ENCODE measurements at regions not wholly inside any gene's neighbourhood (a gene's known extent, or its start where the extent isn't known, plus 50 kb on each side); places are given as distances from the start of the nearest gene placed in this dataset.

GRCh38 chr9:82732928-82733327 is 330.0 kb downstream of the RASEF start:
- Histone ChIP-seq H3K4me3 (ENCODE audit: low read depth, low read length, poor library complexity, severe bottlenecking) (no peak overlapping the region), H3K27me3 (replicated peaks; ENCODE audit: insufficient read depth, low read depth, low read length, poor library complexity) (no peaks in the 10 kb centered on the region), H3K36me3 (ENCODE audit: insufficient read depth, low read length, poor library complexity, severe bottlenecking) (no peaks in the 10 kb centered on the region), H3K9me3 (ENCODE audit: low read depth, low read length, poor library complexity, severe bottlenecking) (no peaks in the 10 kb centered on the region), H3K4me1 (ENCODE audit: insufficient read depth, low read length, poor library complexity, severe bottlenecking) (no peaks in the 10 kb centered on the region), H3K27ac (ENCODE audit: low read depth, low read length, poor library complexity, severe bottlenecking) (no peak overlapping the region)
- intact Hi-C loops (cut with micrococcal nuclease; ENCODE audit: unreplicated experiment), result no loop called here
- DNase-seq (ENCODE audit: low spot score), result no peak
- CTCF ChIA-PET, result no interaction called here
- TF ChIP-seq CTCF (conservative IDR thresholded peaks at IDR 0.05; ENCODE audit: low read depth, low read length) (no peak), EZH2 (IDR thresholded peaks at IDR 0.05; ENCODE audit: borderline replicate concordance, low read depth, low read length, poor library complexity, severe bottlenecking) (no peak)
- POLR2A ChIA-PET (ENCODE audit: low non-redundant PET), result no interaction called here
- no TSS peak for BruUV-seq (replicated peaks)

- BruUV-seq (replicated peaks), result no TSS peak
- no peak for DNase-seq (ENCODE audit: low spot score)
- H3K27me3 ChIP-seq (replicated peaks; ENCODE audit: insufficient read depth, low read depth, low read length, poor library complexity), result no peaks in the 10 kb centered on the region
- POLR2A ChIA-PET (ENCODE audit: low non-redundant PET), result no interaction called here
- no peaks in the 10 kb centered on the region for H3K4me1 ChIP-seq (ENCODE audit: insufficient read depth, low read length, poor library complexity, severe bottlenecking)
- H3K9me3 ChIP-seq (ENCODE audit: low read depth, low read length, poor library complexity, severe bottlenecking), result no peaks in the 10 kb centered on the region
- intact Hi-C loops (cut with micrococcal nuclease; ENCODE audit: unreplicated experiment), result no loop called here
- no peaks in the 10 kb centered on the region for H3K36me3 ChIP-seq (ENCODE audit: insufficient read depth, low read length, poor library complexity, severe bottlenecking)
- CTCF ChIA-PET, result no interaction called here
- H3K27ac ChIP-seq (ENCODE audit: low read depth, low read length, poor library complexity, severe bottlenecking), result no peak overlapping the region
- H3K4me3 ChIP-seq (ENCODE audit: low read depth, low read length, poor library complexity, severe bottlenecking), result no peak overlapping the region
- TF ChIP-seq CTCF (conservative IDR thresholded peaks at IDR 0.05; ENCODE audit: low read depth, low read length), result no peak
Measured at GRCh38 chr9:82736126-82736525, 326.8 kb downstream of the RASEF start.

- intact Hi-C loops (cut with micrococcal nuclease; ENCODE audit: unreplicated experiment), result no loop called here
- POLR2A ChIA-PET (ENCODE audit: low non-redundant PET), result no interaction called here
- CTCF ChIA-PET, result no interaction called here
- H3K4me1 ChIP-seq (ENCODE audit: insufficient read depth, low read length, poor library complexity, severe bottlenecking), result no peaks in the 10 kb centered on the region
- no peak for TF ChIP-seq CTCF (conservative IDR thresholded peaks at IDR 0.05; ENCODE audit: low read depth, low read length)
- no peak for TF ChIP-seq EZH2 (IDR thresholded peaks at IDR 0.05; ENCODE audit: borderline replicate concordance, low read depth, low read length, poor library complexity, severe bottlenecking)
- no peaks in the 10 kb centered on the region for H3K27me3 ChIP-seq (replicated peaks; ENCODE audit: insufficient read depth, low read depth, low read length, poor library complexity)
- no peak for DNase-seq (ENCODE audit: low spot score)
- no peaks in the 10 kb centered on the region for H3K9me3 ChIP-seq (ENCODE audit: low read depth, low read length, poor library complexity, severe bottlenecking)
- H3K36me3 ChIP-seq (ENCODE audit: insufficient read depth, low read length, poor library complexity, severe bottlenecking), result no peaks in the 10 kb centered on the region
- no peak overlapping the region for H3K4me3 ChIP-seq (ENCODE audit: low read depth, low read length, poor library complexity, severe bottlenecking)
- no TSS peak for BruUV-seq (replicated peaks)
- no peak overlapping the region for H3K27ac ChIP-seq (ENCODE audit: low read depth, low read length, poor library complexity, severe bottlenecking)
Measured at GRCh38 chr9:82736701-82737100, 326.2 kb downstream of the RASEF start.

Data from A673 (cell line).